ENCODE measurements at regions not wholly inside any gene's neighbourhood (a gene's known extent, or its start where the extent isn't known, plus 50 kb on each side); places are given as distances from the start of the nearest gene placed in this dataset.

GRCh38 chr10:126783806-126784557, 113.5 kb upstream of the C10orf90 start:
- no peak overlapping the region for H4K91ac ChIP-seq (ENCODE audit: insufficient read depth, low read depth, low read length)
- H2AK9ac ChIP-seq (replicated peaks; ENCODE audit: low read depth, low read length, poor library complexity): no peak overlapping the region
- ATAC-seq (ENCODE audit: low read depth): no peak
- no peak overlapping the region for H2BK120ac ChIP-seq (ENCODE audit: low read depth, low read length)
- no peak overlapping the region for H2BK15ac ChIP-seq (ENCODE audit: low read depth, low read length)
- H3K9me1 ChIP-seq (ENCODE audit: insufficient read depth, low read length): no peaks in the 10 kb centered on the region
- ChIA-PET POLR2A (ENCODE audit: unreplicated experiment) (no interaction called here), CTCF (no interaction called here)
- H2AFZ ChIP-seq (replicated peaks; ENCODE audit: low read length, poor library complexity): no peak overlapping the region
- H3K14ac ChIP-seq (replicated peaks; ENCODE audit: low read depth, low read length): no peak overlapping the region
- H4K20me1 ChIP-seq (ENCODE audit: insufficient read depth, low read length): no peaks in the 10 kb centered on the region
- BruUV-seq (replicated peaks): no TSS peak
- no peak overlapping the region for H3K27ac ChIP-seq (ENCODE audit: insufficient read depth, low read length)
- no peaks in the 10 kb centered on the region for H3K4me1 ChIP-seq (ENCODE audit: control insufficient read depth, insufficient read depth, low read length)
- no peaks in the 10 kb centered on the region for H3K9me3 ChIP-seq (ENCODE audit: control insufficient read depth, insufficient read depth, low read length)
- intact Hi-C loops (cut with micrococcal nuclease) (no loop called here), in situ Hi-C loops (cut with MboI; ENCODE audit: low sequenced_read_pairs) (no loop called here), dilution Hi-C loops (cut with HindIII; ENCODE audit: low sequenced_read_pairs, unreplicated experiment) (no loop called here)
- no peak overlapping the region for H3K4me3 ChIP-seq (ENCODE audit: insufficient read depth, low read depth, low read length)
- no CpG with 5 or more reads among the region's 9 CpGs for WGBS, 2 experiments (ENCODE audit: extremely low coverage in 2 of 2, insufficient read length in 1 of 2)
- no peak overlapping the region for H2BK20ac ChIP-seq (ENCODE audit: low read depth, low read length)
- no peak overlapping the region for H3K18ac ChIP-seq (ENCODE audit: low read depth, low read length)
- no peak overlapping the region for H3K23ac ChIP-seq (ENCODE audit: low read depth, low read length)
- no peak for DNase-seq
- H4K5ac ChIP-seq (ENCODE audit: low read depth, low read length): no peak overlapping the region
- H2AK5ac ChIP-seq (ENCODE audit: low read depth, low read length): no peak overlapping the region
- H4K8ac ChIP-seq (ENCODE audit: low read depth in 2 of 2, low read length in 2 of 2): no peak overlapping the region
- H3K79me1 ChIP-seq (ENCODE audit: low read depth in 1 of 2, low read length in 2 of 2): no peaks in the 10 kb centered on the region
- H3K4ac ChIP-seq (ENCODE audit: low read depth, low read length): no peak overlapping the region
- no peak overlapping the region for H2BK5ac ChIP-seq (ENCODE audit: low read depth, low read length, poor library complexity, severe bottlenecking)
- TF ChIP-seq CTCF (conservative IDR thresholded peaks at IDR 0.05; ENCODE audit: low read depth, low read length) (no peak), MAFK (IDR thresholded peaks at IDR 0.05; ENCODE audit: low read depth, low read length) (no peak), CHD1 (IDR thresholded peaks at IDR 0.05; ENCODE audit: low read depth, low read length) (no peak), RFX5 (IDR thresholded peaks at IDR 0.05; ENCODE audit: low read depth, low read length) (no peak), RCOR1 (IDR thresholded peaks at IDR 0.05; ENCODE audit: insufficient replicate concordance, low read length) (no peak), CEBPB (IDR thresholded peaks at IDR 0.05; ENCODE audit: low read depth, low read length) (no peak), ELK1 (IDR thresholded peaks at IDR 0.05; ENCODE audit: borderline replicate concordance, low read depth, low read length) (no peak), RAD21 (IDR thresholded peaks at IDR 0.05; ENCODE audit: low read length) (no peak), FOS (IDR thresholded peaks at IDR 0.05; ENCODE audit: low read depth, low read length) (no peak), USF2 (IDR thresholded peaks at IDR 0.05; ENCODE audit: low read depth, low read length) (no peak), BHLHE40 (IDR thresholded peaks at IDR 0.05; ENCODE audit: low read depth, low read length) (no peak), MAZ (IDR thresholded peaks at IDR 0.05; ENCODE audit: borderline replicate concordance, low read depth, low read length) (no peak), SMC3 (IDR thresholded peaks at IDR 0.05; ENCODE audit: low read depth, low read length) (no peak), MXI1 (IDR thresholded peaks at IDR 0.05; ENCODE audit: borderline replicate concordance, low read depth, low read length) (no peak), NFE2L2 (IDR thresholded peaks at IDR 0.05; ENCODE audit: low read depth, low read length) (no peak), POLR2A (IDR thresholded peaks at IDR 0.05; ENCODE audit: low read depth, low read length) (no peak)
- H3K36me3 ChIP-seq (ENCODE audit: control insufficient read depth, insufficient read depth, low read length): no peaks in the 10 kb centered on the region
- H3K9ac ChIP-seq (ENCODE audit: low read depth, low read length): no peak overlapping the region
- no peak overlapping the region for H3K56ac ChIP-seq (ENCODE audit: extremely low read depth, insufficient read depth, low read length)
- no peak overlapping the region for H3K4me2 ChIP-seq (ENCODE audit: low read depth, low read length)
- H3K27me3 ChIP-seq (ENCODE audit: control insufficient read depth, insufficient read depth, low read length): no peaks in the 10 kb centered on the region

Measured in IMR-90 (cell line).